A204.1 (cell line): ENCODE measurements at regions not wholly inside any gene's neighbourhood (a gene's known extent, or its start where the extent isn't known, plus 50 kb on each side); places are given as distances from the start of the nearest gene placed in this dataset.

Source experiments
- FAIRE-seq: peaks from 2 replicates; lab custom pipeline; 2012; peaks lifted over from hg19 to GRCh38; lab: Jason Lieb, UNC

GRCh38 chr18:73733376-73733775, 414.3 kb downstream of the FBXO15 start:
- no peak for FAIRE-seq

DNA sequence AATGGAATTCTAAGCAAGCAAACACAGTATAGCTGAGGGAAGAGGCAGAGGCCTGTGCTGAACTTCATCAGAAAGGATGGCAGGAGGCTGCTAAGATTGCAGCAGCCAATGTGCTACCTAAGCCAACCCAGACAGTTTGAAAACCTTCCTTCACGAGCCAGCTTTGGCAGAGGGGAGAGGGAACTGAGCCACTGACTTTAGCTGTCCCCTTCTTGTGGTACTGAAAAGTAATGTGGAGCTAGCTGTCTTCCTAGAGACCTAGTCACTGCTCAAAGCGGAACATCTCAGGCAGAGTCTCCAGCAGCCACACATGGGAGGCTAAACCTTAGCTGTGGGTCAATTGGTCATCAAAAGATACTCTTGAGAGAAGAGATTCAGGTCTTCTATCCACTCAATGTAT, 419.0 kb downstream of the FBXO15 start:
- no peak for FAIRE-seq

DNA sequence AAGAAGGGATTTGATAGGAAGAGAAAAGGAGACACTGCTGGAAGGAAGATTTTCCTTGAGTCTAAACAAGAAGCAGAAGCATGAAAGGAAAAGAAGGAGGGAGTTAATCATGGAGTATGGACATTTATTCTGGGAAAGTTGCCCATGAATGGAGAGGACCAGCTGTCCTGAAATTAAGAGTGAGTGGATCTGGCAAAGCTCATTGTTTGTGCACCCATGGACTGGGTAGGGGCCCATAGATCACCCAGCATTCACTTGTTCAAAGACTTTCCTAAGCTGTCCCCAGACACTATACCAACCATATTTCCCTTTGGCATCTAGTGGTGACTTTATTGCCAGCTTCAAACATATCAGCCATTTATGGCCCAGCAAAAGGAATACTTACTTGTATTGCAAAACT, 422.7 kb downstream of the FBXO15 start:
- FAIRE-seq, result no peak

- no peak for FAIRE-seq
Observed at GRCh38 chr18:73719611-73720010, 428.0 kb downstream of the FBXO15 start.

DNA sequence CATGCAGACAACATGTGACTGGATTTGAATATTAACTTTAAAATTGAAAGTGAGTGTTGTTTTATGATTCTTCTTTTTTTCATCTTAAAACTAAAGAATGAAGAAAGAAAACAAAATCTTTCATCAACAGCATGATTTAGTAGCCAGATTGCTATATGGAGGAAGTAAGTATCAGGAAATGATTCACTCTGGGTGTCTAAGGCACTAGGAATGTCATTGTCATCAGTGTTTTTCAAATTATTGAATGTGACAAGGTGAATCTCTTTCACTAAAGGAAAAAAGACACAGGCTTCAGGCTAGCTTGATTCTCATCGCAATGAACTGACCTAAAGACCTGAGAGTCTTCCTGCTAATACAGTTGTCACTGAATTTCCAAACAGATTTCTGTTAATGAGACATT, 430.1 kb downstream of the FBXO15 start:
- no peak for FAIRE-seq

DNA sequence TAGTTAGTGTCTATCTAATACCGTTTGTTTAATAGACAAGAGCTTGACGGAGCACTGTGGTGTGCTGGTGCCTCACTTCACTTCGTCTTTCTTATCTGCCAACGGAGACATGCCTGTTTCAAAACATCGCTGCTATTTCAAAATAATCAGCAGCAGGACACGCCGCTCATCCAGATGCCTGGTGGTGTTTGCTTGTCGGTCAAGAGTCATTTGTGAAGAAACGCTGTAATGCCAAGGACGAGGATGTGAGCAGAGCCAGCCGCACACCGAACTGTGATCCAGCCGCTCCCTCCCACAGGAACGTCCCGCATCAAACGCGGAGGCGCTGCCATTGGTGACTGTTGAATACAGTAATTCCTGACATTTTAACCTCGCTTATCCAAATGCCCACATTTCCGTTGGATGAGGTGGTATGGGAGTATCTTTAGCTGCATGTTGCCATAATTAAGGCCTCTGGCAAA, 432.4 kb downstream of the FBXO15 start:
- no peak for FAIRE-seq

DNA sequence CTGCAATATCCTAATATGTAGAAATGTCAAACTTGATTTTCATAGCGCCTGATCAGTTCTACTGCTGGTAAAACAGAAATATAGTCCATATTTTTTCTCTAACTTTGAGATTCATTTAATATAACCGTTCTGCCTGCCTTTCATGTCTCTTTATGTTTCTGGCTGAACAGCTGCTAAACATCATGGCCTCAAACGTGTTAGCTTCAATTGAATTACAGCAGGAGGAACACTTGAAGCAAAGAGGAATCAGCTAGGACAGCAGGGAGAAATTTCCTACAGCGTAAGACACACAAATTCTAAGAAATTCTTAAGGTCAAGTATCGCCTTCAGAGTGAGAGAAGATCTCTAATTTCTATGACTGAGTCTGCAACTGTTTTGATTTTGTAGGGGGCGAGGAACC, 433.2 kb downstream of the FBXO15 start:
- FAIRE-seq, result no peak

- FAIRE-seq, result no peak
Observed at GRCh38 chr18:73711256-73711655, 436.4 kb downstream of the FBXO15 start.

DNA sequence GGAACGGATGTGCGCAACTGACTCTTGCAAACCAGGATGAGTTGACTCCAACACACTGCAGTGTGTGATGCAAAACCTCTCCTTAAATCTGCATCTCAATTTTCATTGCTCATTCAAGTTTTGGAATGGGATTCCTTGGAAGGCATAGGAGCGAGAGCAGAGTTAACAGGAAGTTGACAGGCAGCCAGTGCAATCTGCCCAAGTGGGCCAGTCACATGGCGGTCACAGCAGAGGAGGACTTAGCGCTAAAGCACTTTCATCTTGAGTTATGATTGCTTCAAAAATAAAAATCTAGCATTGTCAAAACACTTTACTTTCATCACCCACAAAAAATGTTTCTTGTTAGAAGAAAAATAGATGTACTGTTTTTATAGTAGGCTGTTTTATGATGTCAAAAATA, 439.0 kb downstream of the FBXO15 start:
- FAIRE-seq, result no peak

DNA sequence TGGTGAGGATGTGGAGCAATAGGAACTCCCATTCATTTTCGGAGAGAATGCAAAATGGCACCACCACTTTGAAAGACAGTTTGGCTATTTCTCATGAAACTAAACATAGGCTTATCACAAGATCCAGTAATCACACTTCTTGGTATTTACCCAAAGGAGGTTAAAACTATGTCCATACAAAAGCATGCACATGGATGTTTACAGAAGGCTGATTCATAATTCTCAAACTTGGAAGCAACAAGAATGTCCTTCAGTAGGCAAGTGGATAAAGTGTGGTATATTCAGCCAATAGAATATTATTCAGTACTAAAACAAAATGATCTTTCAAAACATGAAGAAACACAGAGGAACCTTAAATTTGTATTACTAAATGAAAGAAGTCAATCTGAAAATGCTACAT, 440.6 kb downstream of the FBXO15 start:
- no peak for FAIRE-seq

DNA sequence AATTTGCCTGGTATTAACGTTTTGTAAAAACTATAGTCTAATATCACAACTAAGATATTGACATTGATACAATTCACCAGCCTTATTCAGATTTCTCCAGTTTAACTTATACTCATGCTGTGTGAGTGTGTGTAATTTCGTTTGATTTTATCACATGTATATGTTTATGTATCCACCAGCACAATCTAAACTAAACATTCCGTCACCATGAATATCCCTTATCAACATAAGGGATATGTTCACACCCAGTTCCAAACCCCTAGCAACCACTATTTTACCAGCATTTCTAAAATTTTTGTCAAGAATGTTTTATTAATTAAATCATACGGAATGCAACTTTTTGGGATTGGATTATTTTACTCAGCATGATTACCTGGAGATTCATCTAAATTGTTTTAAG, 450.3 kb downstream of the FBXO15 start:
- FAIRE-seq, result no peak

GRCh38 chr18:73696698-73697097, 450.9 kb downstream of the FBXO15 start:
- no peak for FAIRE-seq

GRCh38 chr18:73696171-73696570, 451.5 kb downstream of the FBXO15 start:
- no peak for FAIRE-seq

DNA sequence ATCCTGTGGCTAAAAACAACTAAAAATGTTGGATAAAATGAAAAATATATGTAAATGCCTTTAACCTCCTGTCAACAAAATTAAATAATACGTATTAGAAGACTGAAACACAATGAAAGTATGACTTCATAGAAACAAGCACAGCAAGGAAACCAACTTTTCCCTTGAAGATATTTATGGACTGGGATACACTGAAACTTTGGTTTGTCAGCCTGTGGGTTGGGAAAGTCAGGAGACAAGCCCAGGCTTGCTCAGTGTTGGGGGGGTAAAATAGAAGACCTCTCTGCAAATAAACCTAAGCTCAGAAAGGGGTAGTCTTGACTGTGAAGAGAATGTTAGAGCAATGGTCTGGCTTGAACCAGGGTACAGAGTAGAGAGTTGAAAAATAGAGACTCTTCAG, 454.5 kb downstream of the FBXO15 start:
- no peak for FAIRE-seq

- FAIRE-seq, result no peak
Observed at GRCh38 chr18:73691624-73692023, 456.0 kb downstream of the FBXO15 start.

DNA sequence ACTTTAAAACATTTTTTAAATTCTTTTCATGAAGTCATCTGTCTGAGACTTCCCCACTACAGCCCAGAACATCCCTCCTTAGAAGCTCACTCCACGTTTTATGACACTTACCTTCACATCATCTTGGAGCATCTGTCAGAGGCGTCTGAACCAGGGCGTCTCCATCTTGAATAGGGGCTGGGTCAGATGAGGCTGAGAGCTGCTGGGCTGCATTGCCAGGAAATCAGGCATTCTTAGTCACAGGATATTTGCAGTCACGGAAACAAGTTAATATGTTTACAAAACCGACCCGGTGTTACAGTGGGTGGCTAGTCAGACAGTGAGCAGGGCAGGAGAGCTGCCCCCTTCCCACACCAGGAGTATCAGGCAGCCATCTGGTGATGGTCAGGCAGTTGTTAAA, 456.5 kb downstream of the FBXO15 start:
- no peak for FAIRE-seq

- no peak for FAIRE-seq
Observed at GRCh38 chr18:73690222-73690621, 457.4 kb downstream of the FBXO15 start.

- no peak for FAIRE-seq
Observed at GRCh38 chr18:73688851-73689711, 458.6 kb downstream of the FBXO15 start.

- FAIRE-seq, result no peak
Observed at GRCh38 chr18:73688161-73688560, 459.5 kb downstream of the FBXO15 start.

- no peak for FAIRE-seq
Observed at GRCh38 chr18:73684647-73685046, 463.0 kb downstream of the FBXO15 start.

GRCh38 chr18:73683409-73684238, 464.0 kb downstream of the FBXO15 start:
- no peak for FAIRE-seq

- FAIRE-seq, result no peak
Observed at GRCh38 chr18:73681912-73682311, 465.7 kb downstream of the FBXO15 start.

GRCh38 chr18:73681398-73681797, 466.2 kb downstream of the FBXO15 start:
- no peak for FAIRE-seq
